GM18861 (cell line): ENCODE measurements at regions not wholly inside any gene's neighbourhood (a gene's known extent, or its start where the extent isn't known, plus 50 kb on each side); places are given as distances from the start of the nearest gene placed in this dataset.

Experiments
- ATAC-seq: cut with Tn5 transposase; IDR thresholded peaks from one replicate; pipeline ENCODE4 v1.9.1; 2021; ENCODE audit not compliant: unreplicated experiment

DNA sequence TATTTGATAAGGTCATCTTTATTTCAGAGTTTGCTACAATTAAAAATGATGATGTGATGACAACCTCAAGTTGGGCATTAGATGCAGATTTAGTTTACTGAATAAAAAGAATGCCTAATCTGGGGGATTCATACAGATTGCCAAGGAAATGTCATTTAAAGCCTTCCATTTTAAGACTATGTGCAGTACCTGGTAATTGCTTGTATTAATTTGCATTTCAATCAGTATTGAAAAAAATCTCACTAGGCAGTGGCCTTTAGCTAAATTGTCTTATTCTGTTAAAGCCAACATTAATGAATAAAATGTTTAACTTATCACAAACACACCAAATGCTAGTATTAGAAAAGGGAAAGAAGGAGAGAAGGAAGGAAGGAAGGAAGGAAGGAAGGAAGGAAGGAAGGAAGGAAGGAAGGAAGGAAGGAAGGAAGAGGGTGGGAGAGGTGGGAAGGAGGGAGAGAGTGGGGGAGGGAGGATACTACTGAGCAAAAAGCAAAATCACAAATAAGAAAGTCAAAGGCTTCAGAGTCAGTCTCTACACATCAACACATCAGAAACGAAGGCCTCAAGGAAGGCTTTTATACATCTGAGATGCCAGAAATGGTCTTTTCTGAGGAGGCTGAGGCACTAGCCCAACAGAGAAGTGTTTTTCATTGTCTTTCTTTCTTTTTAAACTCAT is 271.1 kb upstream of the CLEC14A start:
- no peak for ATAC-seq

DNA sequence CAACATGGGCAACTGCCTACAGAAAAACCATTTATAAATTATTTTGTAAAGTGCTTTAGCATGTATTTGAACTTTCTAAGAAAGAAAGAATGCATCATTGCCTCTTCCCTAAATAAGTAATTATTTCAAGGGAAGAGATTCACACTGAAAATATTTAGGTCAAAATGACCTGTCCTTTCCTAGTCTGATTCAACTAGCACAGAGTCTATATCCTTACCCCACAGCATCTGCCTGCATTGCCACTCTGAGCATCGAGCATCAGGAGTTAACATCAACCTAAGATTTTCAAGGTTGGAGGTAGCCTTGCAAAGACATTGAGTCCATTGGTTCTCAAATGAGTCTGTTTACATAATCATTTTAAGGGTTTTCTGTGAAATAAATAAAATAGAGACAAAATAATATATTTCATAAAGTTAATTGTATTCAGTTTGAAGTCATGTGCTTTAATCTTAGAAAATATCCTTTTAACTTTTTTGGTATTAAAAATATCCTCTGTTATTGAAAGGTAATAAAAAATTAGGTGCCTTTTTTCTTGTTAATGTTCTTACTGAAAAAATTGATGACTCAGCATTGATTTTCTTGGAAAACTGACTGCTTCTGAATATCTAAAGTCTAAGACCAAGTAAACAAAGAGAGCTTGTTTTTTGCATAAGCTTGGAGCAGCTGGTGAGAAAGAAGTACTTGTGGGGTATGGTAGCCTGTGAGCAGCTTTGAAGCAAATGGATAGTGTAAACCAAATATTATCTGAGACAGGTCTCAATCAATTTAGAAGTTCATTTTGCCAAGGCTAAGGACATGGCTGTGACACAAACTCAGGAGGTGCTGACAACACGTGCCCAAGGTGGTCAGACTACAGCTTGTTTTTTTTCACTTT is 269.0 kb upstream of the CLEC14A start:
- no peak for ATAC-seq

DNA sequence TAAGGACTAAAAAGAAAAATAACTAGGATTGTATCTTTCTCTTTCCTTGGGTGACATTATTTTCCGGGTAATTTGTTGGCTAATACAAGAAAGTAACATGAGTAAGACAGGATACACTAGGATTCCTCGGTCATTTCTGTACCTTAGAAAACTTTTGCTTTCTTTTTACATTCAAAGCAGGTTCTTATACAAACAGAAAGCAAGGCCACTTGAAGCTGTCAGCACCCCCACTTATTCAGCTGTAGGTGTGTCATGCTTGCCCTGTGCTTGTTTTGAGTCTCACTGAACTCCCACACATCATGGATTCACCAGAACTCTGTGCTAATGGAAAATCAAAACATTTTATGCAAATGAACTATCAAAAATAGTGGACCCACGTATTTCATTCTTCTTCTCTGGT is 266.8 kb upstream of the CLEC14A start:
- ATAC-seq, result no peak

GRCh38 chr14:38521591-38521990 is 265.7 kb upstream of the CLEC14A start:
- ATAC-seq, result no peak

DNA sequence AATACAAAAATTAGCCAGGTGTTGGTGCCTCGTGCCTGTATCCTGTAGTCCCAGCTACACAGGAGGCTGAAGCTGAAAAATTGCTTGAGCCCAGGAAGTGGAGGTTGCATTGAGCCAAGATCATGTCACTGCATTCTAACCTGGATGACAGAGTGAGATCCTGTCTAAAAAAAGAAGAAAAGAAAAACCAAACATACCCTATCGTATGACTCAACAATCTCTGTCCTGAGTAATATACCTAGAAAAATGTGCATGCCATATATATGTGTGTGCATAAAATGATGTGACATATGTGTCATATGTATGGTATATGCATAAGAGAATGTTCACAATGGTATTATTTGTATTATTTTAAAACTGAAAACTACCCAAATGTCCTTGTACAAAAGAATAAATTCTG is 261.5 kb upstream of the CLEC14A start:
- ATAC-seq, result no peak

GRCh38 chr14:38512236-38512635 is 256.3 kb upstream of the CLEC14A start:
- ATAC-seq, result no peak

- ATAC-seq, result no peak
Observed at GRCh38 chr14:38507299-38507698, 251.4 kb upstream of the CLEC14A start.

- no peak for ATAC-seq
Observed at GRCh38 chr14:38505973-38506249, 250.0 kb upstream of the CLEC14A start.

DNA sequence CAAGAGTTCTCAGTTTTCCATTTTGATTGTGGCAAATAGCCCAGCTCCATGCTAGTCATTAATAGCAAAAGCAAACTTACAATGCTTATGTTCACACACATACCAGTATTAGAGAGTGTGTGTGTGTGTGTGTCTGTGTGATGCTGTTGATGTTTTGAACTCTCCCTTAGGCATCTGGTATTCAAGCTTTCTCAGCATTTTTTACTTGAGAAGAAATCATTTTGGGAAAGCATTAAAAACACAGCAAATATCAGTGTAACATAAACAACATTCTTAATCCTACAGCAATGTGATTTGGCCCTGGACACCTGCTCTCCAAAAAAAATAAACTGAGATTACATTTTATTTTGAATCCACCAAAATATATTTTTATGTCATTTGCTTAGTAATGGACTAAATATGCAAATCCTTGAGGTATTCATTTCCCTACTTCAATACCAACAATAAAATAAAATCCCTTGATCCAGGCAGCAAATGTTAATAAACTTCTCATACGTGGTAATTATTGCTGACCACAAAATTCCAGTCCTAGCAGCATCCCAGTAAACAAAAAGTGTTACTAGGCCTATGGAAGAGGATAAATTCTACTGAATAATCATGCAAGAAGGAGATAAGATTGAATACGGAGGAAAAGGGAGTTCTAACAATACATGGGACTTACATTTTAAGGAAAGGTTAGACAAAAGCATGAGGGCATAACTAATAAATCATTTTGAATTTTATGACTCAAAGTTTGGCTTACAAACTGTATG is 249.5 kb upstream of the CLEC14A start:
- no peak for ATAC-seq

GRCh38 chr14:38504175-38504574 is 248.3 kb upstream of the CLEC14A start:
- ATAC-seq, result no peak

DNA sequence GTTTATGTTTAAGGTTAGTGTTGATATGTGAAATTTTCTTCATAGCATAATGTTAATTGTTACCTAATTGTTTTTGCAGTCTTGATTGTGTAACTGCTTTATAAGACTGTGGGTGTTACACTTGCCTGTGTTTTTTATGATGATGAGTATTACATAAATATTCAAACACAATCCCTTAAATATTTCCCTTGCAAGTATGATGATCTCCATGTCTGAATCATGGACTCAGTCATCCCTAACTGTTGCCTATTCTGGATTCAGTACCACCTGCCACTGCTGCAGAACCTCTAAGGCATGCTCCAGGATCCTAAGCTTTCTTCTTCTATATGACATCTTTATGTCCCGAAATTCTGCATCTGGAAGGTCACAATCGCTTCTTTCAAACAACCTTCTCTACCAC is 246.3 kb upstream of the CLEC14A start:
- ATAC-seq, result no peak

DNA sequence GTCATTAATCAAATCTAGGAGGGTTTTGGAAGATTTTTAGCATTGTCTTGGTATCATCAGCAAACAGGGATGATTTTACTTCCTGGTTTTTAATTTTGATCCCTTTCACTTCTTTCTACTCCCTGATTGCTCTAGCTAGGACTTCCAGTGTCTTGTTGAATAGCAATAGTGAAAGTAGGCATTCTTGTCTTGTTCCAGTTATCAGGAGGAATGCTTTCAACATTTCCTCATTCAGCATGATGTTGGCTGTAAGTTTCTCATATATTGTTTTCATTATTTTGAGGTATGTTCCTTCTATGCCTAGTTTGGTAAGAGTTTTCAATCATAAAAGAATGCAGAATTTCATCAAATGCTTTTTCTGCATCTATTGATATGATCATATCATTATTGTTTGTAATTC is 244.2 kb upstream of the CLEC14A start:
- ATAC-seq, result no peak

GRCh38 chr14:38496092-38496491 is 240.2 kb upstream of the CLEC14A start:
- no peak for ATAC-seq

DNA sequence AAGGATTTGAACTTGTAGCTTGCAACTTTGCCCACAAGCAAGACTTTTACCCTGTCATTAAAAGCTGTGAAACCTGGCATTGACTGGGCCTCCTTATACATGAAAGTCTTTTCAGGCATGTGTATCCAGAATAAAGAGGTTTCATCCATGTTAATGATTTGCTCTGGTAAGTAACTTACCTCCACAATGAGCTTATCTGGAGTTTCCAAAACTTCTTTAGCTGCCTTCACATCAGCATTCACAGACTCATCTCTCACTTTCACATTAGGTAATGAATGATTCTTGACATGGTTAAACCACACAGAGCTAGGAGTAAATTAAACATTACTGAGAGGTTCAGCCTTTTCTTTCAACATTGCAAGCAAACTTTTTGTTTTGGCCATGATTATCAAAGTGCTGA is 234.4 kb upstream of the CLEC14A start:
- ATAC-seq, result peak; percentile 77

GRCh38 chr14:38485026-38485425 is 229.1 kb upstream of the CLEC14A start:
- no peak for ATAC-seq

GRCh38 chr14:38481952-38482678 is 226.2 kb upstream of the CLEC14A start:
- no peak for ATAC-seq

DNA sequence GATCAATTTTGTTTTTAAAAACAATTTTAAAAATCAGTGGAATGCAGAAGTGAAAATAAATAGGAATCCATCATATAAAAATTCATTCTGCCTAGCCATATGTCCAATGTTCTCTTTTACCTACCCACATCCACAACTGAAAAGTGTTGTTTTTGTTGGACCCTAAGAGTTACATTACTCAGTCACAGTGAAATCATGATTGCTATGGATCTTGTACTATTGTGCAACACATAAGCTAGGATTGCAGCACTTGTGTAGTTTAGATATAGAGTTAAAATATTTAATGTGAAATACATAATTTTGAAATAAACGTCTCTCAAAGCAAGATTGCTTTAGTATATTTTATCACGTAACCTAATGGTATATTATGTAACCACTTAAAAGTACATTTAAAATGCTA is 213.3 kb upstream of the CLEC14A start:
- ATAC-seq, result no peak

GRCh38 chr14:38442208-38442607 is 186.3 kb upstream of the CLEC14A start:
- no peak for ATAC-seq

DNA sequence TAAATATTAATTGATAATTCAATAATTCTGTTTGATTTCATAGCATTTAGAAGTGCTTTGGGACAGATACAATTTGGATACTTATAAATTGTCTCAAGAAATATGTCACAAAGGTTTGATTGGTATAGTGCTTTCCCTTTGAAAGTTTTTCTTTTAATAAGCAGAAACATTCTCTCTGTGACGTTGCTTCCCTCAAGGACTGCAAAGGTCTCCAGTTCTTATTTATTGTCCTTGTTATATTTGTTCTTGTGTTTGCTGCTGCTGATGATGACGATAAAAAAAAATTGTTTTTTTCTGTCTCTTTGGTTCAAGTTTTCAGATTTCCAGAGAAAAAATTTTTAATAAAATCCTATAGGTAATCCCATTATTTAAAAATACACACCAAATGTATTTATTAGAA is 176.3 kb upstream of the CLEC14A start:
- ATAC-seq, result no peak

- no peak for ATAC-seq
Observed at GRCh38 chr14:38431156-38431555, 175.3 kb upstream of the CLEC14A start.

DNA sequence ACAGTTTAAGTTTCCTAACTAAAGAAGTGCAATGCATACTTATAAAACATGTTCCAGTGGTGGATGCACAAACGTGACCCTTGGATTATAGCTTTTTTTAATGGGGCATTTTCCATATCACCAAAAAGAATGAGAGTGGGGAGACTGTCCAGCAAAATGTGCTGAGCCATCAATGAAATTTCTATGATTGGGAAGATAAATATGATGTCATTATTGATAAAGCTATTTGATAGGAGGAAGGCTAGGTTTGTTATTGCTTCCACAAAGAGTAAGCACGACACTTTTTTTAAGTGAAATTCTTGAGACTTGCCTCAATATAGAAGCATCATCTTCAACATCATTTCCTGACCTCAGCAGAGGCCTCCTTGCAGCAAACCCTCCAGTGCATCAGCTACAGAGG is 174.6 kb upstream of the CLEC14A start:
- no peak for ATAC-seq
